CD4-positive, alpha-beta T cell treated with Interferon alpha-2 for 1 hour (primary cell): ENCODE measurements at regions not wholly inside any gene's neighbourhood (a gene's known extent, or its start where the extent isn't known, plus 50 kb on each side); places are given as distances from the start of the nearest gene placed in this dataset.
A peak's percentile ranks its signal among the peaks of the same experiment; 100 is the strongest.
"Not testable (repeated sequence)": the region's sequence is repeated elsewhere in the genome, so short reads cannot be mapped to it uniquely, and the experiment has no call there.

ENCODE experiments used
- DNase-seq, 2 donors: peaks; one replicate each; pipeline ENCODE4 v3.0.0-alpha.2; 2020 to 2022

GRCh38 chr5:53219610-53220009, 110.1 kb upstream of the MOCS2 start:
- DNase-seq, result no peak

GRCh38 chr5:53233645-53234405, 124.3 kb upstream of the MOCS2 start:
- no peak for DNase-seq

- no peak for DNase-seq
Measured at GRCh38 chr5:53236683-53237082, 127.1 kb upstream of the MOCS2 start.

DNA sequence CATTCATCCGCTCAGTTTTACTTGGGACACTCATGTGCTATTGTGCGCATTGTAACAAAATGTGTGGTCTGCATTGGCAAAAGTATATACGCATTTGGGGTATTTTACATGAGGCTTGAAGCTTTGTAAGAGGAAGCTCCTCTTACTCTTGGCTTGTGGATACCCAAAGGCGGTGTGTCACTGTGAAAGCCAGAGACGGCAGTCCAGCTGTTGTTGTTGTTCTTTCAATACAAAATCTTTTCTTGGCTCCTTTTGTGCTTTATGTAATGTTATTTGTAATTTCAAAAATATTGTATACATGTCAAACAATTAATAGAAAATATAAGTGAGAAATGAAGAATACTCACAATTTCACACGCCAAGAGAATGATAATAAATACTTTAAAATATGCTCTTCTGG, 128.3 kb upstream of the MOCS2 start:
- no peak for DNase-seq

GRCh38 chr5:53239301-53239990, 129.9 kb upstream of the MOCS2 start:
- no peak for DNase-seq

DNA sequence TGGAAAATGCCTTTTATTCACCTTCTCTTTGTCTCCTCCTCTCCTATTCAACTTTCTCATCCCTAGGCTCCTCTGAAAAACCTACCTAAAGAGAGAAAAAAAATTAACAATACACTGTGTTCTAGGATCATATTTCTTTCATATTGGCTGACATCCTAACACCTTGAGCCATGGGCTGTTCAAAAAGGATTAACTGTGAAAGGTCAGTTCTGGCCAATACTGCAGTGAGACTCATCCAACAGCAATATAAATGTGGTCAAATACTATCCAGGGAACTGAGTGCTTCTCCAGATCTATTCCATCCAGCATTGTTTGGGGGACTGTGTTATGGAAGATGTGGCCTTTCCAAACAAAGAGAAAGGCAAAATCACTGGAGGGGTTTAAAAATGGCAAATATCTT, 131.1 kb upstream of the MOCS2 start:
- DNase-seq, result no peak

DNA sequence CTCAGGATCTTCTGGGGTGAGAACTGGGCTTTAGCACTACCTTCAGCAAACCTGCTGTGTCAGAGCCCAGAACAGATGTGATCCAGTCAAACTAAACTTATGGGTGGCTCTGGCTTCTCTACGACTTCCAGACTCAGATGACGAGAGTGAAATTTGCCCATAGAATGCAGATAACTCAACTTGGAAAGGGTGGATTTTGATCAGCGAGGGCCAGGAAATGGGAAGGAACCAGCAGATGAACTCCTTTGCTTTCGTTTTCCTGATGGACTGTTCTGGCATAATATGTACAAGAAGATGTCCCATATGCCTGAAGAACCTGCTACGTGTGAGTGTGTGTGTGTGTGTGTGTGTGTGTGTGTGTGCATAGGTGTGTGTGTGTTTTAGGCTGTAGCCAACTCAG, 132.0 kb upstream of the MOCS2 start:
- no peak for DNase-seq

DNA sequence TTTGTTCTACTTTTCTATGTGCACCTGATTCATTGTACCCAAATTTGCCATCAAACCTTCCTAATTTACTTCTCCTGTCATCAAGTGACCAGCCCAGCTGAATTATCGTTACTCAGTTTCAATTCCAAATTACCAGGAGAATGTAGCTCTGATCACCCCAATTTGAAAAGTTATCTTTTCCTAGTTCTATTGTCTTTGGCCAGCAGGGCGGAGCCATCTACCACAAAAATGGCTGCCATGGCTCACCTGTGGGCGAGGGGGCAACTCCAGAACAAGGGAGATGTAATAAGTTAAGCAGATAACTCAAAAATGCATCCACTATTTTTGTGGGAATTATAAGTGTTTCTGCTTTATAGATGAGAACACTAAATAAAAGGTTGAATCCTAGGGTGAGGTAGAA, 133.8 kb upstream of the MOCS2 start:
- DNase-seq, result no peak

DNA sequence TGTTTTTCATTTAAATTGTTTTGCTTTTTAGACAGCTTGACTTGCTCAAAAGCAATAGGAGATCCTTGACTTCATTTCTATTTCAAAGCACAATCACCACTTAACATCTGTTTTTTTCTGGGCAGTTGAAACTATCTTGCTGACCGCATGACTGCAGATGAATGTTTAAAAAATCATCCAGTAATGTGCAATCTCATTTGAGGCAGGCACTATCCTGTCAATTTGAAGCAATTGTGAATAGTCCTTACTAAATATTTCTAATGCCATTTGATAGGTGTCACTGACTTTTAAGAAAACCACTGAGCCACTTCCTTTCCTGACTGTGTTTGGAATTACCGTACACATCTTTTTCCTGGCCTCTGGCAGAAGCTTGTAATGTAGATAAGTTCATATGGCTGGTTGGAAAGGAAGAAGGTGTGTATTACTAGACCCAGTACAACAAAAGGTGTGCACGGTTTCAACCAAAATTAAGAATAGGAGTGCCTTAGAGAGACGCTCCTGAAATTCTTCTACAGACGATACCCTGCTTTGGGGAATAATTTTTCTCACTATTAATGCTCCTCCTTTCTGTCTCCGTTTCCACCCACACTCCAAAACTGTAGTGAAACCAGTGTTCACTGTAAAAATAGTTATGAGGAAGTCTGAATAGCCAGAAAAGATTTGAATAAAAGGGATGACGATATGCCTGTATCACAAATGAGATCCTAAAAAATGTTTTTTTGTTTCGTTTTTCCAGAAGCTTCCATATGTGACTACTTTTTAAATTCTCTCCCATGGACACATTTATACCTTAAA, 136.7 kb upstream of the MOCS2 start:
- no peak for DNase-seq

GRCh38 chr5:53249529-53250200, 140.1 kb upstream of the MOCS2 start:
- DNase-seq, result no peak

DNA sequence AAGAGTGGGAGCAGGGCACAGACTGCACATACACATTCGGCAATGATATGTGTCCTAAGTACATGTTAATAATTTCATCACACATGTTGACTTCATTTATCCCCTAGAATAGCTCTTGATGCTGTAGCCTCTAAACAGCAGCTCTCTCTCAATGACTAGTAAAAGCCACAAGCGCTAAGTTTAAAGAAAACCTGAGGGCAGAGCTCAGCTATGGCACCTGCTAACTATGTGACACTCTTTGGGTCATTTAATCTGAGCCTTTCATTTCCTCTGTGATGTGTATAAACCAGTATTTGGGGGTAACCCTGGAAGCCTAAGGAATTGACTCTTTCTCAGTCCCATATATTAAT, 140.6 kb upstream of the MOCS2 start:
- DNase-seq, result no peak

GRCh38 chr5:53253421-53253871, 143.9 kb upstream of the MOCS2 start:
- peak in 1 of 2 donors; percentile 3 for DNase-seq

DNA sequence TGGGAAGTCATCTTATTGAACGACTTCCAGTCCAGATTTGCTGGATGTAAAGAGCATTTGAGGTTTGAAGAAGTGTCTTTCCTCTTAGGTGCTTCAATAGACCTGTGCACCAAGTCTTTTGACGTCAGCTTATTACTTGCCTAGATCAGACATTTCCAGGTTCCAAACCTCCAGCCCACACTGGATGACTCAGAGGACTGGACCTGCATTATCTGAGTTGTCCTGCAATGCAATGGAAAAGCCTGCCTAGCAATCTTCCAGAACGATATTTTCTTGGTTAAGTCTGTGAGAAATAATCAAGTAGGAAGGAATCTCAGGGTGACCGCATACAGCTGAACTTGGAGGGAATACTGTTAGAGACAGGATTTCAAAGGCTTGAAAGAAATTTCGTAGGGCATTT, 147.2 kb upstream of the MOCS2 start:
- DNase-seq, result no peak

DNA sequence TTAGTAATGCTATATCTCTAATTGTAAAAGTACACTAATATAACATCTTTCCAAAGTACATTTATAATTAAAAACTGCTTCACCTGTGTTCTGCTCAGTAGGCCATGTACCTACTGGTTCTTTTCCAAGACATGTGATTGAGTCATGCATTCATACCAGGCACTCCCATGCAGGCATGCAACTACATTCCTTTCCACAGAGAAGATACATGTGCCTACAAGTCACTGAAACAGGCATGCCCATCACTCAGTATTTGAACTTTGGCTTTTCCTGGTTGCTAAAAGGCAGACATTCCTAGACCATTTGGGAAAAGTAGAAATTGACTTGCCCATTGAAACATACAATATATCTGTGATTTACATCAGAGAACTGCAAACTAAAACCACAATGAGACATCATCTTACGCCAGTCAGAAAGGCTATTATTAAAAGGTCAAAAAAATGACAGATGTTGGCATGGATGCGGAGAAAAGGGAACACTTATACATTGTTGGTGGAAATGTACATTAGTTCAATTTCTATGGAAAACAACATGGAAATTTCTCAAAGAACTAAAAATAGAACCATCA, 148.3 kb upstream of the MOCS2 start:
- DNase-seq, result no peak

GRCh38 chr5:53259176-53259575, 149.6 kb upstream of the MOCS2 start:
- DNase-seq, result no peak

DNA sequence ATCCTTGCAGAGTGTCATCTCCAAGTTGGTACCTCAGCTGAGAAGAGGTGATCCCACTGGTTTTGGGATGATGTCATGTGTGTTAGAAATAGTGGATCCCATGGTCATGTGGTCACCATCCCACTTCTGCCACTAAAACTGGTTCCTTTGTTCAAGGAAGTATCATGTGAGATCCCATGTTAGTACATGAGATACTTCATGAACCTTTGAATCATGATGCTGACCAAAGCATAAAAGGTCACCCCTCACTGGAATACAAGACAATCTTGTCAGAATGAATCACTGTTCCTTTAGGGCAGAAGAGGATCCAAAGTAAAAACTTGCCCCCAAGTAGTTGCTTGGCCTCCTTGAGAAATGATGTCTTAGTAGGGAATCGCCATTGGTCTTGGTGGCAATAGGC, 150.9 kb upstream of the MOCS2 start:
- DNase-seq, result no peak

GRCh38 chr5:53261245-53261644, 151.7 kb upstream of the MOCS2 start:
- DNase-seq, result no peak

DNA sequence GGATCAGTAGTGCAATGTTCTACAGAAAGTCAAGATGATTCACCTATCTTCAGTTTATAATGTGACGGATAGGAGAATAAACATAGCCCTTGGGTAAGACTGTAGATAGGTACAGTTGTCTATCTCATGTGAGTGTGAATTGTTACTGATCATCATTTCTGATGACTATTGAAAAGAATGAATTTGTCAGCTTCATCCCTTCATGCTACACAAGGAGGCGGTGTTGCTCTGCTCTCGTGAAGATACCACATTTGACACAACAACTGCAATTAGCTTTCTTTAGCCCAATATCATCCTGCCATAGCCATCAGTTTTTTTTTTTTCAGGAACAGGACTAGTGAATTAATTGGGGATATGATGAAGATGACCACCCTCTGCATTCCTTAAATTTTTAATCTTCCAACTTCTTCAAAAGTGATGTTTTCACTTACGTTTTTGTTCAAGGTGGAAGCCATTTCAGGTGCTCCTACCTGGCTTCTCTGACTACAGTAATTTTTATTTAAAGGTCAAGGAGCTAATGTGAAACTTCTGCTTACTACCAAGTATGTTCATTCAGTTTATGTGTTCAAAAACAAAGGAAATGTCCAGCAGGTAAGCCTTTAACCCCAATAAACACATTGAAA, 152.9 kb upstream of the MOCS2 start:
- no peak for DNase-seq

GRCh38 chr5:53263151-53263550, 153.6 kb upstream of the MOCS2 start:
- DNase-seq, result no peak

DNA sequence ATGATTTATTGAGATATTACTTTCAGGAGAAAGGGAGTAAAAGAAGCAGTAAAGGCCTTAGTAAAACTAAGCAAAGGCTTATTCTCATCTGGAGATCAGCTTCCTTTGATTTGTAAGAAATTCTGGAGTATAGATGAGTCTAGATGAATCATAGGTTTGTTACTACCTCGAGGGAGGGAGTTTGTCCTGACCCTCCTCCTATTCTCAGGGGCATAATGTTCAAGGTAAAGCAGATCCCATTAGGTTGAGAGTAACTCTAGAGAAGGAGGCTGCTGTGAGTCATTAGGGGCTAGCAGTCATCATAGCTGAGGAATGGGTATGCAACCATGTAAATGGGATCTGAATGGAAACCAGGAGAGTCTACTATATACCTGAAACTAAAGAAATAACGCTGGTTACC, 155.5 kb upstream of the MOCS2 start:
- no peak for DNase-seq

- DNase-seq, result not testable (repeated sequence)
Measured at GRCh38 chr5:53268241-53268640, 158.7 kb upstream of the MOCS2 start.

GRCh38 chr5:53275666-53276065, 166.1 kb upstream of the MOCS2 start:
- no peak for DNase-seq
